ENCODE measurements at regions not wholly inside any gene's neighbourhood (a gene's known extent, or its start where the extent isn't known, plus 50 kb on each side); places are given as distances from the start of the nearest gene placed in this dataset.

GRCh38 chr4:131091896-131092295 is 1995.9 kb downstream of the C4orf33 start:
- no peak for ATAC-seq
- Histone ChIP-seq H3K4me3 (no peak overlapping the region), H3K36me3 (no peaks in the 10 kb centered on the region), H3K27me3 (ENCODE audit: low read depth) (no peaks in the 10 kb centered on the region), H3K4me1 (no peaks in the 10 kb centered on the region), H3K9me3 (no peaks in the 10 kb centered on the region), H3K27ac (no peak overlapping the region)
- DNase-seq, result no peak
- intact Hi-C loops (cut with DNase I), result no loop called here
- no peak for TF ChIP-seq CTCF (IDR thresholded peaks at IDR 0.05)

GRCh38 chr4:131093303-131093702 is 1997.4 kb downstream of the C4orf33 start:
- H3K9me3 ChIP-seq, result no peaks in the 10 kb centered on the region
- intact Hi-C loops (cut with DNase I), result no loop called here
- DNase-seq (no peak), ATAC-seq (no peak)
- no peak for TF ChIP-seq CTCF (IDR thresholded peaks at IDR 0.05)
- H3K36me3 ChIP-seq, result no peaks in the 10 kb centered on the region
- H3K27ac ChIP-seq, result no peak overlapping the region
- no peaks in the 10 kb centered on the region for H3K4me1 ChIP-seq
- no peak overlapping the region for H3K4me3 ChIP-seq
- no peaks in the 10 kb centered on the region for H3K27me3 ChIP-seq (ENCODE audit: low read depth)

DNA sequence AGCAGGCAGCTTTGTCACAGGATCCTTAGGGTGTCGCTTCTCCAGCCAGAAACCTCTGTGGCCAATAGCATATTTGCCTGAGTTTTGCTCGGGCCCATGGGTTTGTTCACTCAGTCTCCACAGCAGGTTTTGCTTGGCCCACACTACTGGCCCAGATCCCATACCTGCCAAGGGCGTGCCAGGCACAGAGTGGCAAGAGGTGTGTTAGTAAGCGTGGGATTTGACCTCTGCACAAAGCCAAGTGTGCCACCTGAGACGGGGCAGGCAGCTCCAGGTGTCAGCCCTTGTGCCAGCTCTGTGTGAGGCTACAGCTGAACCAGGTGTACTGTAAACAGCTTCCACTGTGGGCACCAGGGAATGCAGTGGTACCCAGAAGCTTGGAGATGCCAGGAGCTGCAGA is 2003.0 kb downstream of the C4orf33 start:
- no peaks in the 10 kb centered on the region for H3K4me1 ChIP-seq
- H3K9me3 ChIP-seq, result no peaks in the 10 kb centered on the region
- ATAC-seq (peak in 1 of 2 donors; percentile 23), DNase-seq (no peak)
- no peak for TF ChIP-seq CTCF (IDR thresholded peaks at IDR 0.05)
- no peaks in the 10 kb centered on the region for H3K27me3 ChIP-seq (ENCODE audit: low read depth)
- no peak overlapping the region for H3K4me3 ChIP-seq
- H3K27ac ChIP-seq, result no peak overlapping the region
- intact Hi-C loops (cut with DNase I), result no loop called here
- H3K36me3 ChIP-seq, result no peaks in the 10 kb centered on the region

DNA sequence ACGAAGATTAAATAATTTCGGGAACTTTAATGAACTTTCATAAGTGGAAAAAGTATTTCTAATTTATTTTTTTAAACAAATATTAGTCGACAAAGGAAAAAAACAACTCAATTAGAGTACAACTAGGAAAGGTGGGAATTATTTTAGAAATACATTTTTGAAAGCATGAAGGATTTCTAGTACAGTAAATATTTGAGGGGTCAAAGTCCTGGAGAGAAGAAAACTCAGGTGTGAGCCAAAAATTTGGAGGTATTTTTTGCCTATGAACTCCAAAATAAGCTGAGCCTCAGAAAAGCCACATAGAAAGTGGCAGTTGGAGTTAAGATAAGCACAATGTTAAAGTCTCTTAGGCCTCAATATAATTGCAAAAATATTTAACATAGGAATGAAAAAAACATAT is 2017.3 kb downstream of the C4orf33 start:
- TF ChIP-seq CTCF (IDR thresholded peaks at IDR 0.05), result no peak
- intact Hi-C loops (cut with DNase I), result no loop called here

GRCh38 chr4:131113704-131114103 is 2017.8 kb downstream of the C4orf33 start:
- no peak overlapping the region for H3K27ac ChIP-seq
- no peaks in the 10 kb centered on the region for H3K4me1 ChIP-seq
- H3K27me3 ChIP-seq (ENCODE audit: low read depth), result no peaks in the 10 kb centered on the region
- no peaks in the 10 kb centered on the region for H3K36me3 ChIP-seq
- ATAC-seq (no peak), DNase-seq (no peak)
- H3K4me3 ChIP-seq, result no peak overlapping the region
- TF ChIP-seq CTCF (IDR thresholded peaks at IDR 0.05), result no peak
- intact Hi-C loops (cut with DNase I), result no loop called here
- H3K9me3 ChIP-seq, result no peaks in the 10 kb centered on the region

More for the DNA sequence above, 2017.3 kb downstream of the C4orf33 start:
- no peaks in the 10 kb centered on the region for H3K36me3 ChIP-seq
- no peaks in the 10 kb centered on the region for H3K4me1 ChIP-seq
- H3K27ac ChIP-seq, result no peak overlapping the region
- H3K27me3 ChIP-seq (ENCODE audit: low read depth), result no peaks in the 10 kb centered on the region
- no peak for DNase-seq
- H3K9me3 ChIP-seq, result no peaks in the 10 kb centered on the region
- no peak overlapping the region for H3K4me3 ChIP-seq
- ATAC-seq, result no peak

DNA sequence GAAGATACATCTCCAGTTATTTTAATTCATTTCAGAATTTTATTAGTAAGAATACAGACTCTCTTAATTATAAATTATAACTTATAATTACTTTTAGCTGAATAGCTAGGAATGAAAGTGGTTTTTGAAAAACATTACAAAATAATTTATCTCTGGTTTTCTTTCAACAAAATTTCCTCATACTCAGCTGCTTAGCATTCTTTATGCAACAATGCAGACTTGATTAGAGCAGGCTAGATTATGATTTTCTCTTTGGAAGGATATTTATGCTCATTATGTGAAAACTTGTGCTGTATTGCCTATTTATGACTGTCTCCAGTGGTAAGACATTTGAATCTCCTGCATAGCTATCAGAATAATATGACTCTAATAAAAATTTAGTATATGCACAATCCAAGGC is 2023.7 kb downstream of the C4orf33 start:
- H3K27me3 ChIP-seq (ENCODE audit: low read depth), result no peaks in the 10 kb centered on the region
- no peak for DNase-seq
- TF ChIP-seq CTCF (IDR thresholded peaks at IDR 0.05), result no peak
- H3K9me3 ChIP-seq, result no peaks in the 10 kb centered on the region
- no peak overlapping the region for H3K4me3 ChIP-seq
- intact Hi-C loops (cut with DNase I), result no loop called here
- no peak for ATAC-seq
- H3K36me3 ChIP-seq, result no peaks in the 10 kb centered on the region
- H3K27ac ChIP-seq, result no peak overlapping the region
- no peaks in the 10 kb centered on the region for H3K4me1 ChIP-seq

All from lower lobe of right lung (tissue), 2 donors.